Renal cortical epithelial cell (primary cell): ENCODE measurements at regions not wholly inside any gene's neighbourhood (a gene's known extent, or its start where the extent isn't known, plus 50 kb on each side); places are given as distances from the start of the nearest gene placed in this dataset.

ENCODE experiments used
- DNase-seq: peaks from one replicate; pipeline ENCODE4 v3.0.0-alpha.2; 2011; ENCODE audit warnings: low read depth

DNA sequence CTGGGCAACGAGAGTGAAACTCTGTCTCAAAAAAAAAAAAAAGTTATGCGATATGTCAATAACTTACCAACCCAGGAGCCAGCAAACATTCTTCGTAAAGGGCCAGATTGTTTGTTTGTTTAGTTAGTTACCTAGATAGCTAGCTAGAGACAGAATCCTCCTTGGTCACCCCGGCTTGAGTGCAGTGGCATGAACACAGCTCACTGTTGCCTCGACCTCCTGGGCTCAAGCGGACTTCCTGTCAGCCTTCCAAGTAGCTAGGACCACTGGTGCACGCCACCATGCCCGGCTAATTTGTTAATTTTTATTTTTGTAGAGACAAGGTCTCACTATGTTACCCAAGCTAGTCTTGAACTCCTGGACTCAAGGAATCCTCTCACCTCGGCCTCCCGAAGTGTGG lies 113.0 kb downstream of the LITAF start:
- DNase-seq, result no peak

DNA sequence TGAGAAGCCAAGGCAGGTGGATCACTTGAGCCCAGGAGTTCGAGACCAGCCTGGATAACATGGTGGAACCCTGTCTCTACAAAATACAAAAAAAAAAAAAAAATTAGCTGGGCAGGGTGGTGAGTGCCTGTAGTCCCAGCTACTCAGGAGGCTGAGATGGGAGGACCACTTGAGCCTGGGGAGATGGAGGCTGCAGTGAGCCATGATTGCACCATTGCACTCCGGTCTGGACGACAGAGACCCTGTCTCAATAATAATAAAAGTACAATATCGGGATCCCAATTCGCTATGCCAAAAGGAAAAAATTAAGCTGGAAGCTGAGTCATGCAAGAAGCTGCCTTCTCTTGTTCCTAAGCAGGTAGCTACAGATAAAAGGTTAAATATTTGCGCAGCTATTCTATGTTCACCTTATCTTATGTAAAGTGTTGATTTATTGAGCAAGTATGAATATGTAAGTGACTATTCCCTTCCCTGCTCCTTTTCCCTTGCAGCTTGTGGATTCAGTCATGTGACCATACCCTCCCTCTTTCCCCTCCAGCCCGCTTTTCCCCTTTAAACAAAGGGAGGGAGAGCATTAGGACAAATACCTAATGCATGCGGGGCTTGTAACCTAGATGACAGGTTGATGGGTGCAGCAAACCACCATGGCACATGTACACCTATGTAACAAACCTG lies 112.0 kb downstream of the LITAF start:
- DNase-seq, result no peak

DNA sequence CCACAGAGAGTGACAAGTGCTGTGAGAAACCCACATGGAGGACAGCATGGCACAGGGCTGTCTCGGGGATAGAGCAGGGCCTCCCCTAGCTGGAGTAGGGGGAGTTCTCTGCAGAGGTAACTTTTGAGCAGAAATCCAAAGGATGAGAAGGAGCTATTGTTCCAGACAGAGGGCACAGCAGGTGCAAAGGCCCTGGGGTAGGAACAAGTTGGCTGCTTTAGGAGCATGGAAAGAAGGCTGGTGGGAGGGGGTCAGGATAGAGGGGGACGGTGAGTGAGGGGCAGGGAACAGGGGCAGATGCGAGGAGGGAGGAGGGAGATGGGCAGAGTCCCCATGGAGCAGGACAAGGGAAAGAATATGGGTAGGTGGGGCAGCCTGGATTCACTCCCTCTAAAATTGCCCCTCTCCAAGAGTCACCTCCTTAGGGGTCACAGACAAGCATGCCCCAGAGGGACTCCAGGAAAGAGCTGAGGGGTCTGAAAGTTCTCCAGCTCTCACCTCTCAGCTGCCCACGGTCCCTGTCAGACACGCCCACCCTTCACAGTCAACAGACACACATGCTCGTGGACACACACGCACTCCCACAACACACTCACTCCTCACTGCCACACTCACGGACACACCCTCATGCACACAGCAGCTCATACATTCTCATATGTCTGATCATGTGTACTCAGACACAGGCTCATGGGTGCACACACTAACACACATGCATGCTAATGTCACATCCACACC lies 110.7 kb downstream of the LITAF start:
- no peak for DNase-seq

DNA sequence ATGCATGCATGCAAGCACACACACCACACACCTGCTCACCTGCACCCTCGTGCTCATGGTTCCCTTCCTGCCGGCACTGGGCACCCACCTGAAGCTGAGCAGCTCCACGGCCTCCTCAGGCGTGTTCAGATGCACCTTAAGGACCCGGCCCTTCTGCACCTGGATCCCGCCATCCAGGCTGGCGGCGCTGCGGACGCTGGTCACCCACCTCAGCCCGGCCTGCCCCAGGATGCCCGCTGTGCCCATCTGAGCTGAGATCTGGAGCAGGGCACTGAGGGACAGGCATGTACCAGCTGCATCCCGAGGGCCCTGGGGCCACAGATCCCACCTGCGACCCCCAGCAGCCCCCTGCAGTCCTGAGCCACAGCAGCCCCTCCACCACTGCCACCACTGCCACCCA lies 110.0 kb downstream of the LITAF start:
- DNase-seq, result no peak

DNA sequence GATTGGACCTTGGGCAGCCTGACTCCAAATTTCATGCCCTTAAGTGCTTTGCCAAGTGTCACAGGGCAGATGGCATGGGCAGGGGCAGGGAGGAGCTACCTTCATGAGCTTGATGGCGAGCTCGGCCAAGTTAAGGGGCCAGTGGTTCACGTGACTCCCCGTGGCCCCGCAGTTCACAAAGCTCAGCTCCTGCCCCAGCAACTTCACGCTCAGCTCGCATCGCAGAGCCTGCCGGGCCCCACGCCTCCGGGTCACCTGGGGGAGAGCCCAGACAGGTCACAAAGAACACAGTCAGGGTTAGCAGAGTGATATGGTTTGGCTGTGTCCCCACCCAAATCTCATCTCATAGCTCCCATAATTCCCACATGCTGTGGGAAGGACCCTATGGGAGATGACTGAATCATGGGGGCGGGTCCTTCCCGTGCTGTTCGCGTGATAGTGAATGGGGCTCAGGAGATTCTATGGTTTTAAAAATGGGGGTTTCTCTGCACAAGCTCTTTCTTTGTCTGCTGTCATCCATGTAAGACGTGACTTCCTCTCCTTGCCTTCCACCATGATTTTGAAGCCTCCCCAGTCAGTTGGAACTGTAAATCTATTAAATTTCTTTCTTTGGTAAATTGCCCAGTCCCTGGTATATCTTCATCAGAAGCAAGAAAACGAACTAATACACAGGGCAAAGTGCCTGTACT lies 108.1 kb downstream of the LITAF start:
- DNase-seq, result no peak

DNA sequence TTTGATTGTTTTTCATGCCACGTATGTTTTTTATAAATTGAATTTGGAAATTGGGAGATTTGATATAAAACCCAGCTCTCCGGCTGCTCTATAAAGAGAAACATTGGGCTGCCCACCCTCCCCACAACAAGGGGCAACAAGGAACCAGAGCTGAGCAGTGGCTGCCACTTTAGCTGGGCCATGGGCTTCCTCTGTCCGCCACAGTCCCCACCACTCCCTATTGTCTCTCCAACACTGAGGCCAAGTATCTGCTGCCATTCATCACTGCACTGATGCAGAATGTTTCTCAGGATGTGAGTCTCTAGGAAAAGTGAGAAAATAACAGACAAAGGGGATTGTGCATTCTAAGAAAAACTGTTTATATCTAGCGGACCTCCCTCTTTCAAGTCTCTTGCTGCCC lies 106.8 kb downstream of the LITAF start:
- DNase-seq, result no peak

DNA sequence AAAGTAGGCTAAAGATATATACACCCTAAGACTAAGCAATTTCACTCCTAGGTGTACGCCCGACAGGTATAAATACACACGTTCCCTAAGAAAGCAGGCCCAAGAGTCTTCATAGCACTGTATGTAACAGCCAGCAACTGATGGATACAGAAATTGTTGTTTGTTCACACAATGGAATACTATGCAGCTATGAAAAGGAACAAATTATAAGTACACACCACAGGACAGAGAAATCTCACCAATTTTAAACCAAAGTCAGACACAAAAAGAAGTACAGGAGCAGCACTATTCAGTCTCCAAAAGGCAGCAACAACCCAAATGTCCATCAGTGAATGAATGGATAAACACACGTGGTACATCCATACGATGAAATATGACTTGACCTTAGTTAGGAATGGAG lies 106.1 kb downstream of the LITAF start:
- no peak for DNase-seq

DNA sequence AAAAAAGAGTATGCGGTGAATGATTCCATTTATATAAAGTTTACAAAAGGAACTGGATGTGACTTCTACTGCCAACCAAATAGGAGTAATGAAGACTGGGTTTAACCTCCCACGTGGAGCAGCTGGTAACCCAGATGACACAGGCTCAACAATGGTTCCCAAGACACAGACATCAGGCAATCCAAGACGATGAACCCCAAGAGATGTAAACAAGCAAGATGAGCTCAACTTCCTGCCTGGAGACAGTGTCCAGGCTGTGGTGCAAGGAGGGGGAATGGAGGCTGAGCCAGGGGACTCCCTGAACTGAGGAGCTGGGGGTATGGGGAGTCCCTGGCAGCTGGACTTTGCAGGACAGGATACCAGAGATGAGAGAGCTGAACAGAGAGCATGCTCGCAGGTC lies 104.7 kb downstream of the LITAF start:
- no peak for DNase-seq

DNA sequence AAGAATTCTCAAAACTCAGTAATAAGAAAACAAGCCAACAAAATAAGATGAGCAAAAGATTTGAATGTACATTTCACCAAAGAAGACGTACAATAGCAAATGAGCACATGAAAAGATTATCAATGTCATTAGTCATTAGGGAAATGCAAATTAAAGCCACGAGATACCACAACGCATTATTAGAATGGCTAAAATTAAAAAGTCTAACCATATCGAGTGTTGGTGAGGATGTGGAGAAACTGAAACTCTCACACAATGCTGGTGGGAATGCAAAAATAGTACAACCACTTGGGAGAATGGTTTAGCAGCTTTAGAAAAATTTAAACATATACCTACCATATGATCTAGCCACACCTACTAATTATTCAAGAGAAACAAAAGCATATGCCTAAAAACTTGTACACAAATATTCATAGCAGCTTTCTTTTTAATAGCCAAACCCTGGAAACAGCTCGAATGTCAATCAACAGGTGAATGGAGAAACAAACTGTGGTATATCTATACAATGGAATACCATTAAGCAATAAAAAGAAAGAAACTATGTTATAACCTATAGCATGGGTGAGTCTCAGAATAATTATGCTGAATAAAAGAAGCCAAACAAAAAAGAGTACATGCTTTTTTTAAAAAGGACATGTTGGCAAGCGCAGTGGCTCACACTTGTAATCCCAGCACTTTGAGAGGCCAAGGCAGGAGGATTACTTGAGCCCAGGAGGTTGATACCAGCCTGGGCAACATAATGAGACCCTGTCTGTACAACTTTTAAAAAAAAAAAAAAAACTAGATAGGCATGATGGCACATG lies 103.6 kb downstream of the LITAF start:
- no peak for DNase-seq

DNA sequence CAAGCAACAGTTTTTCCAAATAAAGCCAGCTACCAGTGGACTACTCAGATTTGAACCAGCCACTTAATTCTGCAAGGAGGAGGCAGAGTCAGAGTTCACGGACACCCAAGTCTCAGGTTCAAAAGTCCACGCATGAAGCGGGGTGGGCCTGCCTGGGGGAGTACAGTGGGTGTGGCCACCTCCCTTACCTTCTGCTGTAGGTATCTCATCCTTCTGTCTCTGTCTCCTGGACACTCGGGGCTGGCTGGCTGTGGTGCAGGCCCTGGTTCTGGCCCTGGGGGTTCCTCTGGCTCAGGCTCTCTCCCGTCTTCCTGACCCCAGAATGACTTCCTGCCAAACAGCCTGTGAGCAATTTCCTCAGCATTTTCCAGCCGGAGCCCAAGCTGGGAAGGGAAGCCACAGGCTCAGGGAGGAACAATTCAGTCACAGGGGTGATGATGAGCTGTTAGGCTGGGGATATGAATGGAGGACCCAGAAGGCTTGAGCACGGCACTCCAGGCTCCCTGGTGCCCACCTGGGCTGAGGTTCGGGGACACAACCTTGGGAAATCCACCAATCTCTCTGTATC lies 101.9 kb downstream of the LITAF start:
- no peak for DNase-seq

DNA sequence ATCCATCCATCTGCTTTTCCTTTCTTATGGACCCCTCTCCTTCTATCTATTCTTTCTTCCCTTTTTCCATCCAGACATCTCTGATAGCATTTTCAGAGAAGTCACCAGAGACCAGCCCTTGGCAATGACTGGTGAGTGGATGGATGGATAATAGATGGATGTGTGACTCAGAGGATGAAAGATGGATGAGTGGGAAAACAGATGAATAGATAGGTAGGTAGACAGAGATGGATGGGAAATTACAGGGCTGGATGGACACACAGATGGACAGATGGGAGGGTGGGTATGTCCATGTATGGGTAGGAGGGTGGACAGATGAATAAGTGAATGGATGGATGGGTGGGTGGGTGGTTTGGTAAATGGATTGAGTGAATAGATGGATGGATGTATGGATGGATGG lies 101.0 kb downstream of the LITAF start:
- DNase-seq, result no peak

DNA sequence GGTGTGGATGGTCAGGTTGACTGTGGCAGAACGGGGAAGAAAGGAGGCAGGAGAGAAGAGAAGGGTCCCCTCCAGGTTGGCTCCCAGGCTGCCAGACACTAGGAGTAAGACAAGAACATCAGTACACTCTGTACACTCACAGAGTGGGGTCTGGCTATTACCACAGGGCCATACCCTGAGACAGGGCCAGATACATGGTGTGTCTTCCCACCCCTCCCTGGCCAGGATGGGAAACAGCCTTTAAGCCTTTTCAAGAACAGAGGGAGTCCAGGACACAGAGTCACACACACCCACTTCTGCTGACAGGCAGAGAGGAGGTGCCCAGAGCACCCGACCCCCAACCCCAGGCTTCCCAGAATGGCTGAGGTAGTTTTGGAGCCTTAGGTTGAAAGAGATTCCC lies 99.4 kb downstream of the LITAF start:
- DNase-seq, result no peak

DNA sequence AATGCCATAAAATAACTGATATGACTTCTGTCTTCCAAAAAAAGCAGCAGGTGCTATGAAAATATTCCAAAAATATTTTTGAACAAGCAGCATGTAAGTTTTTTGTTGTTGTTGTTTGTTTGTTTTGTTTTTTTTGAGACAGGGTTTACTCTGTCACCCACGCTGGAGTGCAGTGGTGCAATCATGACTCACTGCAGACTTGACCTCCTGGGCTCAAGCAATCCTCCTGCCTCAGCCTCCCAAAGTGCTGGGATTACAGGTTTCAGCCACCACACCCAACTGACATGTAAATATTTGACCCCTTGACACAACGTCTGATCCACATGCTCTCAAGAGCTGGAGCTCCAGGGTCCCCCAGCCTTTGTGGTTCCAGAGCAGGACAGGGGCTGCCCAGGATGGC lies 98.4 kb downstream of the LITAF start:
- no peak for DNase-seq

DNA sequence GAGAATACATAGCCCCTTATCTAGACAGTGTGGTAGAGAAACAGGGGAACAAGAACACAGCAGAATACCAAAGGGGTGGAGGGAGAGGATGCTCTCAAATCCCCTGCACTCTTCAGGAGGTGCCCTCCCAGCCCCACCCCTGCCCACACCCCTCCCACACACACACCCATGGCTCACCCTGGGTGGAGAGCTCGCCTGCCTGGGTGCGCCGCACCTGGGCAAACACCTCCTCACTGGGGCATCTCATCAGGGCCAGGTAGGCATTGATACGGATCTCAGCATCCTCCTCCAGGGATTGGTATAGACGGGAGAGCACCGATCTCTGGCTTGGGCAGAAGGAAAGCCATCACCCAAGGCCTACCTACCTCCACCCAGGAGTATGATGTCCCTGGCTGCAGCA lies 95.2 kb downstream of the LITAF start:
- no peak for DNase-seq

DNA sequence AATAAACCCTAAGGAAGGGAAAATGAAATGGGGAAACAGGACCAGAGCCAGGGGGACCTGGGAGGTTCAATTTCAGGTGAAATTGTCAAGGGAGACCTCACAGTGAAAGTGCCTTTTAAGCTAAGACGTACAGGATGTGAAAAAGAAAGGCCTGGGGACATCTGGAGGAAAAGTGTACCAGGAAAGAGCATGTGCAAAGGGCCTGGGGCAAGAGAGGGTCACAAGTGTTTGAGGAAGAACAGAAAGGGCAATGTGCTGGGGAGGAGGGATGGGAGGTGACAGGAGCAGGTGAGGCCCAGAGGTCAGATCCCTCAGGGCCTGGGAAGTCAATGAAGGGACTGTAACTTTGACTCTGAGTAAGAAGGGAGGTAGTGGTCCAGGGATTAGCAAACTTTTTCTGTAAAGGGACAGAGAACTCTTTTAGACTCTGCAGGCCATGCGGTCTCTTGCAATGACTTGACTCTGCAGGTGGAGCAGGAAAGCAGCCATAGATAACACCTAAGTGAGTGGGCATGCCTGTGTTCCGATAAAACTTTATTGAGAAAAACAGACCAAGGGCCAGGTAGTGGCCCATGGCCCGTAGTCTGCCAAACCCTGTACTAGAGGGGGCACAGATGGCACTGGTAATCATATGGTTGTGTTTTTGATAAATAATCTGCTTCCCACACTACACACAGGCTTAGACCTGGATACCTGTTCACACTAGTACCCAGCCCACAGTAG lies 93.8 kb downstream of the LITAF start:
- DNase-seq, result no peak

DNA sequence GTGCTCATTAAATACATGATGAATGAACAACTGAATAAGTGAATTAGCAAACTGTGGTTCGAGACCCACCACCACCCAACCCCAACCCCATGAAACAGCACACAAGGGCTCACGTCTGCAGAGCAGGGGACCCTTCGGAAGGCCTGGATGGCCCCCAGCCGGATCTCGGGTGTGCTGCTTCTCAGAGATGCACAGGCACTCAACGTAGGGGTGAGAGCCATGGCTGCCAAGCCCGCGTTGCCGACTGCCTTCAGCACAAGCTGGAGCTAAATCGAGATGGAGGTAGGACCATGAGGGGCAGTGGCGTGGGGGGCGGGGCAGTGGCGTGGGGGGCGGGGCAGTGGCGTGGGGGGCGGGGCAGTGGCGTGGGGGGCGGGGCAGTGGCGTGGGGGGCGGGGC lies 93.2 kb downstream of the LITAF start:
- no peak for DNase-seq

DNA sequence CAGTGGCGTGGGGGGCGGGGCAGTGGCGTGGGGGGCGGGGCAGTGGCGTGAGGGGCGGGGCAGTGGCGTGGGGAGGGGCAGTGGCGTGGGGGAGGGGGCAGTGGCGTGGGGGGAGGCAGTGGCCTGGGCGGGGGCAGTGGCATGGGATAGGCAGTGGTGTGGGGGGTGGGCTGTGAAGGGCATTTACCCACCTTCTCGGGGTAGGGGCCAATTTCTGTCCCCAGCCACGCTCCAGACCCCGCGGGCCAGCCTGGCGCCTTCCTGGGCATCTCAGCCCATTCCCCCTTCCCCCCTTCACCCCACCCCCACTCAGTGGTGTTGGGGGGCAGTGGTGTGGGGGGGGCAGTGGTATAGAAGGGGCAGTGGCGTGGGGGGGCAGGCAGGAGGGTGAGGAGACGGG lies 92.7 kb downstream of the LITAF start:
- DNase-seq, result no peak

DNA sequence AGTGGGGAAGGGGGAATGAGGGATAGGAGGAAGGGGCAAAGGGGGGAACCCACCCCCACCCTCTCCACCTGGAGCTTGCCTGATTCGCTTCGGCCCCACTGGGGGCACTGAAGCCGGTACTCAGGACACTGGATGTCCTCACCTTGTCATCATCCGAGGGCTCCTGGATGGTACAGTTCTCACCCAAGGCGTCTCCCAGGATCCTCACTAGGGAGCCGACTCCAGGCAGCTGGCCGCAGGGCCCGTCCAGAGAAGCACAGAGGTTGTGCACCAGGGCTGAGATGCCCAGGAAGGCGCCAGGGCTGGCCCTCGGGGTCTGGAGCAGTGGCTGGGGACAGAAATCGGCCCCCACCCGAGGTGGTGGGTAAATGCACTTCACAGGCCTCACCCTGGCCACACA lies 92.3 kb downstream of the LITAF start:
- no peak for DNase-seq

DNA sequence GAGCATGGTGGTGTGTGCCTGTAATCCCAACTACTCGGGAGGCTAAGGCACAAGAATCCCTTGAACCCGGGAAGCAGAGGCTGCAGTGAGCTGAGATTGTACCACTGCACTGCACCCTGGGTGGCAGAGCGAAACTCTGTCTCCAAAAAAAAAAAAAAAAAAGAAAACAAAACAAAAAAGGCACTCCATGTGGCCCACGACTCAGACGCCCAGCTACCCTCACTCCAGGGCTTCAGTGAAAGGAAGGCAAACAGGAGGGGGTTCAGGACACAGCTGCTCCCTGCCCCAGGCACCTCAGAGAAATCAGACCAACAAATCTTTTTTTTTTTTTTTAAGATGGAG lies 91.7 kb downstream of the LITAF start:
- no peak for DNase-seq
